IPS-18c (cell line): ENCODE measurements at regions not wholly inside any gene's neighbourhood (a gene's known extent, or its start where the extent isn't known, plus 50 kb on each side); places are given as distances from the start of the nearest gene placed in this dataset.
A peak's percentile ranks its signal among the peaks of the same experiment; 100 is the strongest.

Source experiments
- H3K4me3 ChIP-seq: 2 replicates; pipeline ENCODE4 v1.7.0; 2013; ENCODE audit warnings: low read depth, mild to moderate bottlenecking, low read length, moderate library complexity; ENCODE audit not compliant: insufficient read depth
- H3K9me3 ChIP-seq: one replicate; pipeline ENCODE4 v1.6.1; 2013; ENCODE audit warnings: mild to moderate bottlenecking, low read length, moderate library complexity; ENCODE audit not compliant: control insufficient read depth, insufficient read depth

DNA sequence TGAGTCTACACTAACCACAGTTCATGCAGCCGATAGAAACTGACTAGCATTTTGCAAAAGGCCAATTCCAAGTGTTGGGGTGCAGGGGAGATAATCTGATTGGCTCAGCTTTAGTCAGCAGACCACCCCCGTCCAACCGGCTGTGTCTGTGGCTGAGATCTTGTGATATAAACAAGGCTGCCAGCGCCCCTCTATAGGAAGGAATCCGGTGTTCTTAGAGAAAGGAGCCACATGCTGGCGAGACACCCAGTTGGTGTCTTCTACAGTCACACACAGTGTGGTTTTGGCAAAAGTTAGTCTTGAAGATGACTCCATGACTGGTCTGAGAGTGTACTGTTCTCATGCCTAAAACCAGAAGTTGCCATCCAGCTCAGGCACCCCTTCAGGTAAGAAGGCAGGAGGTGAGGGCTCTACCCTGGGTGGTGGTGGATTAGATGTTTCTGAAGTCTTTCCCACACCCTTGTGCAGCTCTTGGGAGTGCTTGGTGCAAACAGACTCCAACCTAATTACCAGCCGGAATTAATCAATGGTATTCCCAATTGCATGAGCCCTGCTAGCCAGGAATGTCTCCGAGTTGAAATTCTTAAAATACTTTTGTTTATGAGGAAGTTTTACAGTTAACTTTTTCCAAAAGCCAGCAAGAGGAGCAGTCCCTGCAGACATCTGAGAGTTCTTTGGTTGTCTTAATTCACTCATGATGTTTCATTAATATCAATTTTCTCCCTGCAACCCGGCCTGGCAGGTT lies 172.3 kb upstream of the IRX6 start:
- Histone ChIP-seq H3K4me3 (peak overlapping the region; percentile 12; the same call in 1 of the 2 replicates), H3K9me3 (no peaks in the 10 kb centered on the region)

DNA sequence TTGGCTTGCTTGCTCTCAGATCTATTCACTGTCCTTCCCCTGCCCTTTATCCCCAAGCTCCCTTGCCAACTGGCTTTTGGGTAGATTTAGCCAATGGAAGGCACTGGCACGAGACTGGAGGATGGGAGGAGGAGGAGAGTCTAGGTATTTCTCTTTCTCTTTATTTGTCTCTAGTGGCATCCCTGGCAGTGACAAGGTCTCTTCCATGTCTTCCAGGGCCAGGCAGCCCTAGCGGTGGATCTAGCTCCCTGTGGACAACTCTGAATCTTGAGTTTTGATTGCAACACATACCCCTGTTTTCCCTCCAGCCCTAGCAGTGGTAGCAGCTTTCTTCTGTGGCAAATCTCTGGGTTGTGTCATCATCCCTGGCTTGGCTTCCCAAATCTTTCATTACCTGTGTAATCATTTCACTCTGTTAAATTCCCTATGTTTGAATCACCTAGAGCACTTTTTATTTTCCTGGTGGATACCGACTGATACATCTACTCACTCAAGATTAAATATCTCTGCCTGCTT lies 171.1 kb upstream of the IRX6 start:
- Histone ChIP-seq H3K4me3 (no peak overlapping the region), H3K9me3 (no peaks in the 10 kb centered on the region)

DNA sequence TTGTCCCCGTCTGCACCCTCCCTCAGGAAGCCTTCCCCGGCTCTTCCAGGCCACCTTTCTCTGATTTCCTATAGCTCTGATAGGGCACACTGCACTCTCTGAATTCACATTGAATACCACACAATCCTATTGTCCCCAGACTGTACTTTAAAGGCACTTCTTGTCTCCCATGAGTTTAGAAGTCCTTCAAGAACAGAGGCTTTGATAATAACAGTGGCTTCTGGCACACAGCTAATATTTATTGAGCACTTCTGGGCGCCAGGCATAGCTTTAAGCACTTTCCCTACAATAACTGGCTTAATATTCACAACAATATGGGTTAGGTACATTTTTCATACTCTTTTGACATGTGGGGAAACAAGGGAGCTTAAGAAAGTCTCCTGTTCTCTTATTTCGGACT lies 169.7 kb upstream of the IRX6 start:
- H3K9me3 ChIP-seq: no peaks in the 10 kb centered on the region
- no peak overlapping the region for H3K4me3 ChIP-seq

DNA sequence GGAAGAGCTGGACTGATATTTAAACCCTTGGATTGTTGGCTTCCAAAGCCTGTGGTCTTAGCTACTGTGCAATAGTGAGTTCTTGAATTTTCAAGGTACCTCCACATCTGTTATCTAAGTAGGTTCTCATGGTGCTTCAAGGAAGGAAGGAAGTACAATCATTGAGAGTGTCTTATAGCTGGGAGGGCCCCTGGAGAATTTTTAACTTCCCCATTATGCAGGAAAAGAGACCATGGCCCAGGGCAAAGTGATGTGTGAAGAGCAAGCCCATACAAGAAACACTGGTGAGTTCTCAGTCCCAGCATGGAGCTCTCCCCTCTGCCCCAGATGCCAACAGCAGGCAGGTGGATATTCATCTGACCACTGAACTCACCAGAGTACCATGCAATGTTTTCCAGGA lies 169.0 kb upstream of the IRX6 start:
- H3K4me3 ChIP-seq: no peak overlapping the region
- peaks cover 2% of the 10 kb centered on the region for H3K9me3 ChIP-seq

DNA sequence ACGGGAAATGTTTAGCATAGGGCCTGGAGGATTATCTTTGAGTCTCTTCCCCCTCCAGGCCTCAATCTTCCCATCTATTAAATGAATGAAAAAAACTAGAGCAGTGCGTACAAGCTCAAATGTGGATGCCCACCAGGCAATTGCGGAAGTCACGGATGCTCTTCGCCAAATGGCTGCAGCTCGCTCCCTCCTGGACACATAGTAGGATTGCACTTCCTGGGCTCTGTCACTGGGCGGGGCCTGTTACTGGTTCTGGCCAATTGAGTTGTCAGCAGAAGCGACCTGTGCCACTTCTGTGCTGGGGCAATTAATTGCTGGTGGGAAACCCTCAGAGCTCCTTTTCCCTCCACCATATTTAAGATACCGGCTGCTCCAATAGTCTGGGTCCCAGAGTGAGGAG lies 168.2 kb upstream of the IRX6 start:
- H3K9me3 ChIP-seq: peaks cover 2% of the 10 kb centered on the region
- no peak overlapping the region for H3K4me3 ChIP-seq

DNA sequence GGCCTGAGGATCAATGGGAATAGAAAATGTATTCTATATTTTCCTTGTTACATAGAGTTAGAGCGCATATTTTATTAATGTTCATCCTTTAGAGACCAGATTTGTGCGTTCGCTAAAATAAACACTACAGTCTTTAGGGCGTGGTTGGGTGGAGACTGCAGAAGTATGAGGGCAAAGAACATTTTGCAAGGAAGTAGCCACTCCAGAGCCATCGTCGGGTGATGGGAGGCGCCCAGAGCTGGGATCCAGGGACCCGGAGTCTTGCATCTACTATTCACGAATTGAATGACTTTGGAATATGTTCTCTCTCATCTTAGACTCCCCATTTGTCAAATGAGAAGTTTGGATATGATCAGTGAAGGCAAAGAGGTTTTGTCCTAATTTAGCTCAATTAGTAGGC lies 154.2 kb upstream of the IRX6 start:
- H3K9me3 ChIP-seq: no peaks in the 10 kb centered on the region
- no peak overlapping the region for H3K4me3 ChIP-seq

DNA sequence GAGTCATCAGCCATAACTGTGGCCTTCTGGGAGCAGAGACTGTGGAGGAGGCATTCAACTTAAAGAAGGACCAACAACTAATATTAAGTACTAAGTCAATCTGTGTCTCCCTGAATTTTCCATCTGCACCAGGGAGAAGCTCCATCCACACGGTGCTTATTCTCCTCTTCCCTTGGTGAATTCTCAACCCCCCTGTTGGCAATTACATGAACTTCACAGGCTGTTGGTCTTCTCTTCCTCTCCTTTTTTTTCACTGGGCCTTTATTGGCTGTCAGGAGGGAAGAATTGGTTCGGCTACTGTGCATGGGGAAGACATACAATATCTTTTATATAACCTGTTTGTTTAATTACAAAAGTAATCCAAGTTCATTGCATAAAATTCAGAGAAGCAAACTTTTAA lies 152.8 kb upstream of the IRX6 start:
- Histone ChIP-seq H3K9me3 (no peaks in the 10 kb centered on the region), H3K4me3 (no peak overlapping the region)

DNA sequence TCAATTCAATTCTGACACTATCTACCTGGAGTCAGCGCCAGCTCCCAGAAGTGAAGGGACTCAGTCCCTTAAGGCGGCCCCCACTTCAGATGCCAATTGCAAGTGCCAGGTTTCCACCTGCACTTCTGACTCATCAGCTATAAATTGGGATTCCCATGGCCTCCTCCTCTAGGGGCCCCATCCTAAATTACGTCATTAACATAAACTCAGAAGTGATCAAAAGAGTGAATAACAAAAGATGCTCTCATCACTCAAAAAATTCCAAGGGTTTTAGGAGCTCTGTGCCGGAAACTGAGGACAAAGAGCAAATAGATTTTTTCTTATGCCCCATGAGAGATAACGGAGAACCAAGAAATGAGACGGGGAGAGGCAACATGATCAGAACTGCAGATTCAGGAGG lies 148.6 kb upstream of the IRX6 start:
- Histone ChIP-seq H3K9me3 (no peaks in the 10 kb centered on the region), H3K4me3 (no peak overlapping the region)

DNA sequence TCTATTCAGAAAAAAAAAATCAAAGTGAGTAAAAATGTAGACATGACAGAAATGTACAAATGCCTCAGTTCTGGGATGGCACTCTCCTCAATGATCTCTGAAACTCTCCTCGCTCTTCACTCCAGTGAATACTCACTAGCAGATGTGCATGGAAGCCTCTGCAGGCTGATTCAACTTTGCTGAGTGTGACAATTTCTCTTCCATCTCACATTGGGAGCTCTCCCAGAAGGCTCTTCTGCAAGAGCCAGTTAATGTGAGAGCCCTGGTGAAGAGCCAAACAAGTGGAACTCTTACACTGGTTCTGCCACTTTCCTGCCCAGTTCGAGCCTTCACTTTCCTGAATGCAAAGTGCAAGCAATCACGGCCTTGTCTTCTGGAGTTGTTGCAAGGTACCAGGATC lies 147.1 kb upstream of the IRX6 start:
- H3K9me3 ChIP-seq: no peaks in the 10 kb centered on the region

DNA sequence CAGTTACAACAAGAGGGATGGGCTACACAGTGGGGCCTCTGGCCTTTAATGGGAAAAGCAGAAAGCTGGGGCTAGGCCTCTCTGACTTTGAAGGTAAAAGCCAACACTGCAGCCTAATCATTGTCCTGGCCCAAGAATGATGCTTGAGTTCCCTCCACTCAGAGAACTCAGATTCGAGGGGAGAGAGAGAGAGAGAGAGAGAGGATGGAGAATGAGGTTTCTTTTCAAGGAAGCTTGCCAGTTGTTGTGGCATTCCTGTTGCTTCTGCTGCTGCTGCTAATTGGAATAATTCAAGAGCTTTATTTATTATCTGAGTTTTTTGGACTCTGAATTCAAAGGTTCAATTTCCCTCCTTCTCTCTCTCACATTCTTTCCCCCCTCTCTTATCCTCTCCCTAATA lies 144.6 kb upstream of the IRX6 start:
- no peaks in the 10 kb centered on the region for H3K9me3 ChIP-seq
- no peak overlapping the region for H3K4me3 ChIP-seq

More for the DNA sequence above, 147.1 kb upstream of the IRX6 start:
- no peak overlapping the region for H3K4me3 ChIP-seq

DNA sequence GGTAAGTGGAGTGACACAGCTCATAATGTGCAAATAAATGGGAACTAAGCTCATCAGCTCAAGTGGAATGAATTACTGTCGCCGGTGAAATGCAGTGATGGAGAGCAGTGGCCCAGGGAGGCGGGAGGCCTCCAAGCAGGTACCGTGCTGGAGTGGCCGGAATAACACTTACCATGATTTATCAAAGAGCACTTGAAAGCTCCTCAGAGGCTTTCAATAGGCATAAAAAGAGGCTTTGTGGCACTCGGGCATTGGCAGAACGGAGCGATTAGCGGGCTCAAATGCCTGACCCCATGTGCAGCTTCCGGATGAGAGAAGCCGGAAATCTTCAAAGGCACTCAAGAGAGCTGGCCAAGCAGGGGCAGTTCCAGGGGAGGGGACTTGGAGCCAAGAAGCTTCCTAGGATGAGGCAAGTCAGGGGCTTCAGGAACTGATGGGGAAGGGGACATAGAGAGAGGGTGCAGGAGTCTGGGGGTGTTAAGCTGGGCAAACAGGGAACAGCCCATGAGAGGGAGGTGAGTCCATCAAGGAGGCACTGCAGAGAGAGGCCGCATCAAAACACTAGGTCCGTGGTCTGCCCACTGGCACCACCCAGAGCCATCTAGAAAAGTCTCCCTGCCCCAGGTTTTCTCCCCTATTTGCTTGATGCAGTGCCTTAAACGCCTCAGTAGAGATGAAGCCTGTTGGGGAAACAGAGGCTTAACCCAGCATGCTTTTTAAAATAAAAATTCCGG lies 144.0 kb upstream of the IRX6 start:
- Histone ChIP-seq H3K4me3 (no peak overlapping the region), H3K9me3 (no peaks in the 10 kb centered on the region)

DNA sequence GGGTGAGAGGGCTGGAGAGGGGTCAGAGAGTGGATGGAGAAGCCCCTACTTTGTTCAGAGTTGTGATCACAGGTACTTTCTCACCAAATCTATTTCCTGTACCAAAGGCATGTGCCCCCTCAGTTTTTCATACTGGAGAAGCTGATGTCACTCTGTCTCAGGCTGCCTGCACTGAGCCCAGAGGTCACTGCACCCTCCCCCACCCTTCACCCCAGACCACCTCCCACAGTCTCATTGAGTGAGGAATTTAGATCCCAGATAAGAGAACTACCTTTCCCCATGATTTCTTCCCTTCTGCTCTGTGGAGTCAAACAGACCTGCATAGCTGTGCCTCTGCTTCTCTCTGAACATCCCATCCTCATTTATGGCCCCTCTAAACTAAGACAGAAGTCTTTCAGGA lies 140.0 kb upstream of the IRX6 start:
- no peaks in the 10 kb centered on the region for H3K9me3 ChIP-seq
- H3K4me3 ChIP-seq: no peak overlapping the region

DNA sequence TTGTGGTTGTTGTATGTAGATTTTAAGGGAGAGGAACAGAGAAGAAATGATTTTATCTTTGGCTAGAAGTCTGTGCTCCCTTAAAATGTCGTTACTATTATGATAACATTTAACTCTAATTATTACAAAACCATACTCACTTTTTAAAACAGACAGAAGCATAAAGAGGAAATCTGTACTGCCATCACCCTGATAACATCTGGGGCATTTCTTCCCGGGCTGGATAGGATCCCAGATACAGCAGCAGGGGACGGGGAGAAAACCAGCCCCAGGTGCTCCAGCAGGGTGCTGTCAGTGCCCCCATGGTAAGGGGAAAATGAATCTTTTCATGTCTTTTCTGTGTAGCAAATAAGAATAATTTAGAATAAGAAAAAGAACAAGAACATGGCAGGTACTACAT lies 139.4 kb upstream of the IRX6 start:
- Histone ChIP-seq H3K4me3 (no peak overlapping the region), H3K9me3 (no peaks in the 10 kb centered on the region)

DNA sequence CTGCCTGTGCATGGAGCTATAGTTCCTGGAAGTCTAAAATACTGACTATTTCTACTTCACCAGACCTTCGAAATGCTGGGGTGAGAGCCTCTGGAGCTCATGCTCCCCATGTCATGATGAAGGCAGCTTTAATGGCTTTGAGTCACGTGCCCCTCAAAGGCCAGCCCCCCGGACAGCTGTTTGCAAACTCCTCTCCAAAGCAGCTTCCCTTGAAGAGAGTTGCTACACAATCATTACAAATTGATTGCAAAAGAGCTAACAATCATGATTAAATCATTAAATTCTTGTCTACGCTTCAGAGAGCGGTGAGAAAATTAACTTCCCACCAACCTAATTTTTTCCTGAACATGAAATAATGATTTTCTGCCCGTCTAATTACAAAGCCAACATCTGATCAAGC lies 134.8 kb upstream of the IRX6 start:
- Histone ChIP-seq H3K4me3 (no peak overlapping the region), H3K9me3 (peaks cover 5% of the 10 kb centered on the region)

DNA sequence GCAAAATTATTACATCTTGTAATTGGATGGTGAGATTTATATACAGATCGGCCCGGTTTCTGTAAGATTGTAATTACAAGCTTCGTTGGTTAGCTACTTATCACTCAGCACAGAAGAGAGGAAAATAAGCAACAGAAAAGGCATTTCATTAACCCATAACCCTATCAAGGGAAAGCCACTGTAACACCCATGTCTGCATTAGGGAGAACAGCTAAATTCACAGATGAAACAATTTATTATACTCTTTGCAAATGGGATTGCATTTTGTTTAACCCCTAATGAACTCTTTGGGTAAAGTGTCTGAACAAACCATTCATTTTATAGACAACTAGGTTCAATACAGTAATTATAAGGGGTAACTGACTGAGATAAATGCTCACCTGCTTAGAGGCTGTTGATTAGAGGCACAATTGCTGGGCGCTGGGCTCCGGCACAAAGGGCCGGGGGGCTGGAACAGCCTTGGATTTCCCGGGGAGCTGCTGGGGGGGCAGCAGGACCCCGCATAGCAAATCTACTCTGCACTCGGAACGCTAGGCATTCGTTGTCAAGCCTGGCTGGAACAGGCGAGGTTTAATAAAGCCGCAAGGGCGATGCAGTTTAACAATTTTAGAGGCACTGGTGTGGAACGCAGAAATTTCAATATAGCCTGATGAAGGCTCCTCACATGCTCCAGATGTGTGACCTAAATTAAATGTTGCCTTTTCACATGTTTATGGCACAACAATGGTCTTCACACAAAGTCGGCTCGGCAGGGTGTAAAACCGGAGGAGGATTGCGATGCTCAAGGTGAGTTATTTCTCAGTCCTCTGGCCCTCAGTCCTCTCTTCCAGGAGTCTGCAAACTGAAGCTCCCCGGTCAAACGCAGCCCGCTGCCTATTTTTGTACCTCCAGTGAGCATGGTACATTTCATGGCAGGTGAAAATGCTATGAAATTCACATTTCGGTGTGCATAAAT lies 134.0 kb upstream of the IRX6 start:
- H3K4me3 ChIP-seq: 0 out of 2 replicates have a peak overlapping the region, but pooled peaks have one; percentile 16
- peaks cover 5% of the 10 kb centered on the region for H3K9me3 ChIP-seq

DNA sequence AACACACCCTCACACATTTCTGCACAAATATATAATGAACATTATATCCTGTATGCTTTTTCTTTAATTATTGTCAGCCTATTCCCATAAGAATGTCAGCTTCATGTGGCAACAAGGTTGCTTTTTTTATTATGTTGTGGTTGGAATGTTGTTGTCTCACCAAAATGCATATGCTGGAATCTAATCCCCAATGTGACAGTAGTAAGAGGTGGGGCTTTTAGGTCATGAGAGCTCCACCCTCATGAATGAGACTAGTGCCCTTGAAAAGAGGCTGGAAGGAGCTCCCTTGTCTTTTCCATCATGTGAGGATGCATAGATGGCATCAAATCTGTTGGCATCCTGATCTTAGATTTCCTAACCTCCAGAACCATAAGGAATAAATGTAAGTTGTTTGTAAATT lies 131.3 kb upstream of the IRX6 start:
- peaks cover 5% of the 10 kb centered on the region for H3K9me3 ChIP-seq
- H3K4me3 ChIP-seq: no peak overlapping the region

DNA sequence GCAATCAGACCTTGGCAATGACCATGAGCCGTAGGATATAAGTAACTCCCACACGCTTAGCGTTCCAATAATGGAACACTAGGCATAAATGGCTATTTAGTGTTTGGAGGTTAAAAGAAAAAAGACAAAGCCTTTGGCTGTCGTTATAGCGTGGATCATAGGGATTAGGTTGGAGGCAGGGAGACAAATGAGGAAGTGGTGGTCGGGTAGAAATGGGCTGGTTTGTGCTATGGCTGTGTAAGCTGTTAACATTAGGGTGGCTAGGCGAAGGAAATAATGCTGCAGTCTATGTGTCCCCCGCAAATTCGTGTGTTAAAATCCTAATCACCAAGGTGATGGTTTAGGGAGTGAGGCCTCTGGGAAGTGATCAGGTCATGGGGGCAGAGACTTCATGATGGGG lies 120.4 kb upstream of the IRX6 start:
- Histone ChIP-seq H3K9me3 (peaks cover 5% of the 10 kb centered on the region), H3K4me3 (no peak overlapping the region)
